GM13976 (cell line): ENCODE measurements at regions not wholly inside any gene's neighbourhood (a gene's known extent, or its start where the extent isn't known, plus 50 kb on each side); places are given as distances from the start of the nearest gene placed in this dataset.
"Not testable (repeated sequence)": the region's sequence is repeated elsewhere in the genome, so short reads cannot be mapped to it uniquely, and the experiment has no call there.

Source experiments
- DNase-seq: peaks from one replicate; pipeline ENCODE4 v3.0.0; 2012; ENCODE audit warnings: low spot score
- in situ Hi-C: fragments of 300-500 bp; cut with MboI; formaldehyde crosslinking; loops from one replicate; pipeline ENCODE4 v1.12.0; 2022; ENCODE audit warnings: low sequenced_read_pairs, mixed read lengths, inconsistent platforms; ENCODE audit not compliant: unreplicated experiment
- TF ChIP-seq, protein P1 (sequence below): IDR thresholded peaks from 2 replicates; pipeline ENCODE4 v1.5.1; 2012; ENCODE audit warnings: borderline replicate concordance, mild to moderate bottlenecking; ENCODE audit not compliant: insufficient read depth; ENCODE audit errors: extremely low read depth, missing control alignments, control extremely low read depth

DNA sequence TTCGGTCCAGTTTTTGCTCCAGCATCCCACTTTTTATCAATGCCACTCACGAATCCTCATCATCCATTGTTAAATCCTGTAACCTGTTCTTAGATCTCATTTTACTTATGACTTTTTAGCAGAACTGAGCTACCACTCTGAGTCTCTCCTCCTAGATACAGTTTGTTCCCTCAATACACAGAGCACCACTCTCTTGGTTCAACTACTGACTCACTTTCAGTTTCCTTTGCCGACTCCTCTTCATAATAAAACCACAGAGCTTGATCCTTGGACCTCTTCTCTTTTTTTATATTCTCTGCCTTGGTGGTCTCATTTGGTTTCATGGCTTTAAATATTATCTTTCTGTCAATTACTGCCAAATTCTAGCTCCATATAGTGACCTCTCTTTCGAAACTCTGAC is 150.3 kb downstream of the SLITRK5 start:
- DNase-seq = no peak
- TF ChIP-seq, protein P1, sequence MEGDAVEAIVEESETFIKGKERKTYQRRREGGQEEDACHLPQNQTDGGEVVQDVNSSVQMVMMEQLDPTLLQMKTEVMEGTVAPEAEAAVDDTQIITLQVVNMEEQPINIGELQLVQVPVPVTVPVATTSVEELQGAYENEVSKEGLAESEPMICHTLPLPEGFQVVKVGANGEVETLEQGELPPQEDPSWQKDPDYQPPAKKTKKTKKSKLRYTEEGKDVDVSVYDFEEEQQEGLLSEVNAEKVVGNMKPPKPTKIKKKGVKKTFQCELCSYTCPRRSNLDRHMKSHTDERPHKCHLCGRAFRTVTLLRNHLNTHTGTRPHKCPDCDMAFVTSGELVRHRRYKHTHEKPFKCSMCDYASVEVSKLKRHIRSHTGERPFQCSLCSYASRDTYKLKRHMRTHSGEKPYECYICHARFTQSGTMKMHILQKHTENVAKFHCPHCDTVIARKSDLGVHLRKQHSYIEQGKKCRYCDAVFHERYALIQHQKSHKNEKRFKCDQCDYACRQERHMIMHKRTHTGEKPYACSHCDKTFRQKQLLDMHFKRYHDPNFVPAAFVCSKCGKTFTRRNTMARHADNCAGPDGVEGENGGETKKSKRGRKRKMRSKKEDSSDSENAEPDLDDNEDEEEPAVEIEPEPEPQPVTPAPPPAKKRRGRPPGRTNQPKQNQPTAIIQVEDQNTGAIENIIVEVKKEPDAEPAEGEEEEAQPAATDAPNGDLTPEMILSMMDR = no peak
- in situ Hi-C loops = no loop called here

GRCh38 chr13:87826301-87826700 is 155.1 kb downstream of the SLITRK5 start:
- DNase-seq, in situ Hi-C loops: not testable (repeated sequence)

GRCh38 chr13:87827479-87827878 is 156.3 kb downstream of the SLITRK5 start:
- in situ Hi-C loops = no loop called here
- no peak for DNase-seq

DNA sequence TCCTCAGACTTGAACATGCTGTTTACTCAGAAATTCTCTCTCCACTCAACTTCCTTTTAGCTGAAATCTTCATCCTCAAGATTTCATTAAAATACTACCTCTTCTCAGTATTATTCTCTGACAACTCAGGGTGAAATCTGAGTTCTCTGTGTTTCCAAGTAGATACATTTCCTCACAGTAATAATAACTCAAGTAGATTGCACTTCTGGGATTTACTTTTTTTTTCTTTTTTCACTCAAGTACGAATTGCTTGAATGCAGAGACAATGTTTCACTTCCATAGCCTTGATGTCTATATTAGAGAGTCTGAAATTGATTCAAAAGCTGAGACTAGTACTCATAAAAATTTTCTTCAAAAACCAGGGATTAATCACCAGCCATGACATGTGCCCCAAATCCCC is 166.4 kb downstream of the SLITRK5 start:
- TF ChIP-seq, protein P1 = no peak
- in situ Hi-C loops = no loop called here
- DNase-seq = no peak

More at GRCh38 chr13:87827479-87827878, 156.3 kb downstream of the SLITRK5 start:
- TF ChIP-seq, protein P1 = no peak

GRCh38 chr13:87837946-87838345 is 166.8 kb downstream of the SLITRK5 start:
- TF ChIP-seq, protein P1 = no peak
- no peak for DNase-seq
- in situ Hi-C loops = no loop called here

DNA sequence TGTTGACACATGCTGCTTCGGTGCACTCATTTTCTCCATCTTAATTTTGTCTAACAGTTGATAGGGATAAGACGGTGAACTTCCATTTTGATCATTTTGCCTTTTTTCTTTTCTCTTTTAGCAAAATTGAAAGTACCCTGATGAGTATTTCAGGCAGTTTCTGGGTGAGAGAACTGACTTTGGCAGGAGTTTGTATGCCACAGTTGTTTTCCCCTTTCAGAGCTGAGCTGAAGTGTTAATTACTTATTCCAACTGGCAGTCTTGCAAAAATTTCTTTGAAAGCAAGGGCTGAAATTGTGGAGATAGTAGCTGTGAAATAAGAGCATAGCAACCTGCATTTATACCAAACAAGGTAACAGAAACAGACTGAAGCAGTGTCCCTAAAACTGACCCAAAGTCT is 180.2 kb downstream of the SLITRK5 start:
- in situ Hi-C loops = no loop called here
- DNase-seq = no peak
- TF ChIP-seq, protein P1 = no peak

GRCh38 chr13:87855553-87855952 is 184.4 kb downstream of the SLITRK5 start:
- TF ChIP-seq, protein P1 = no peak
- in situ Hi-C loops = no loop called here
- no peak for DNase-seq
